ENCODE measurements at regions not wholly inside any gene's neighbourhood (a gene's known extent, or its start where the extent isn't known, plus 50 kb on each side); places are given as distances from the start of the nearest gene placed in this dataset.
"Not testable (repeated sequence)": the region's sequence is repeated elsewhere in the genome, so short reads cannot be mapped to it uniquely, and the experiment has no call there.

DNA sequence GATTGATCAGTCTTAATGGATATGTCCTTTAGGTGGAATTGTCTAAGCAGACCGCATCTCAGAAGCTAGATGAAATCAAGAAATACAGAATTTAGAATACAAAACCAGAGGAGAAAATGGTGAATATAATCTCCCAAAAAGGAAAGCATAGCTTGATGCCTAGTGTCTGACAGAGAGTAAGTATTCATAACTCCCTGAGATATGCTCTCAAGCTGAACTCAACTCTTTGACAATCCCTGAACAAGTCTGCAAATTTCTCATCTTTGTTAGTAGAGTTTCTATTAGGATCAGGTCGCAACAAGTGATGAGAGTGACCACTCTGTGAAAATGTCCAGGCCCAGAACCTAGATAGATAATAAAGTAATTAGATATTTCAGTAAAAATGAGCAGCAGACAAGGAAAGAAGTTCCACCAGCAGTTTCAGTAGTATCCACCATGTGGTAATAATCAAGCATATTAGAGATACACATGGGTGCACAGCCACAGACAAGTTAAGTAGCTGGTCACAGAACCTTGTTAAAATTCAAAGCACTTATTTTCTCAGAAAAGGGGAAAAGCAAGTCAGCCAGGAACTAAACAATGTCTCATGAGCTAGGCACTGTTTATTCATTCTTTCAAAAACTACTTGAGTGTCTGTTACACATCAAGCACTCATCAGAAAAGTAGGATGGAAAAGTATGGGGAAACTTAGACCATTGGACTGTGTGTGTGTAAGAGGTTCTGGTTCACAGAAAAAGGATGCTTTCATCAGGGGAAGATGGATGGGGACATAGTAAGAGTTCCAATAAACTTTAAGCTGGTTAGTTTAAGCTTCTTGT, 481.5 kb upstream of the TUSC1 start:
- Histone ChIP-seq H3K36me3 (replicated peaks; ENCODE audit: control insufficient read depth, insufficient read depth, low read length) (no peaks in the 10 kb centered on the region), H3K27me3 (ENCODE audit: control insufficient read depth, insufficient read depth, low read length) (no peaks in the 10 kb centered on the region), H3K4me3 (ENCODE audit: insufficient read depth, low read depth, low read length) (no peak overlapping the region)
- no peak for DNase-seq

DNA sequence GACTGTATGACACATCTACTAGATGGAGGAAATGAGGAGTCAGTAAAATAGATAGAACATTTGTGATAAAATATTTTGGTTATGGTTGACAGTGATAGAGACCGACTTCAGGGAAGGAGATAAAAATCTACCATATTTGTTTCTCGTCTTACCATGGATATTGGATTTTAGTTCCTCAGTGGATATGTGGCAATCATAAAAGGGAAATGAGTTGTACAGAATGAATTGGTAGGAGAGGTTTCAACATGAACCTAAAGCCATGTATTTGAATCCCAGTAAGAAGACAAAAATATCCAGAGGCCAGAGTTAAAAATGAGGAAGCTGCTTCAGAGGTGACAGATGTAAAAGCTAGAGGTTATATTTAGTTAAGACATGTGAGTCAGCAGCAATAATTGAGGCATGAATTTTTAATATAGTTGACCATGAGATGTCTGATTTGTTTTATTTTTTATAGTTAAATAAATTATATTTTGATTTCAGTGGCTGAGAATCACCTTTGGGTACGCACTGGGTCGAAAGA, 480.4 kb upstream of the TUSC1 start:
- Histone ChIP-seq H3K27me3 (ENCODE audit: control insufficient read depth, insufficient read depth, low read length) (no peaks in the 10 kb centered on the region), H3K36me3 (replicated peaks; ENCODE audit: control insufficient read depth, insufficient read depth, low read length) (no peaks in the 10 kb centered on the region), H3K4me3 (ENCODE audit: insufficient read depth, low read depth, low read length) (no peak overlapping the region)
- DNase-seq = no peak

- Histone ChIP-seq H3K4me3 (ENCODE audit: insufficient read depth, low read depth, low read length) (no peak overlapping the region), H3K36me3 (replicated peaks; ENCODE audit: control insufficient read depth, insufficient read depth, low read length) (no peaks in the 10 kb centered on the region), H3K27me3 (ENCODE audit: control insufficient read depth, insufficient read depth, low read length) (no peaks in the 10 kb centered on the region)
- no peak for DNase-seq
Observed at GRCh38 chr9:26157411-26157810, 479.2 kb upstream of the TUSC1 start.

GRCh38 chr9:26152350-26152749, 474.1 kb upstream of the TUSC1 start:
- Histone ChIP-seq H3K4me3 (ENCODE audit: insufficient read depth, low read depth, low read length) (no peak overlapping the region), H3K36me3 (replicated peaks; ENCODE audit: control insufficient read depth, insufficient read depth, low read length) (no peaks in the 10 kb centered on the region), H3K27me3 (ENCODE audit: control insufficient read depth, insufficient read depth, low read length) (no peaks in the 10 kb centered on the region)
- no peak for DNase-seq

GRCh38 chr9:26148128-26148527, 469.9 kb upstream of the TUSC1 start:
- H3K27me3 ChIP-seq (ENCODE audit: control insufficient read depth, insufficient read depth, low read length) = no peaks in the 10 kb centered on the region
- H3K36me3 ChIP-seq (replicated peaks; ENCODE audit: control insufficient read depth, insufficient read depth, low read length) = no peaks in the 10 kb centered on the region
- no peak for DNase-seq
- H3K4me3 ChIP-seq (ENCODE audit: insufficient read depth, low read depth, low read length) = no peak overlapping the region

- no peak for DNase-seq
- Histone ChIP-seq H3K27me3 (ENCODE audit: control insufficient read depth, insufficient read depth, low read length) (no peaks in the 10 kb centered on the region), H3K36me3 (replicated peaks; ENCODE audit: control insufficient read depth, insufficient read depth, low read length) (no peaks in the 10 kb centered on the region), H3K4me3 (ENCODE audit: insufficient read depth, low read depth, low read length) (no peak overlapping the region)
Observed at GRCh38 chr9:26145938-26146337, 467.7 kb upstream of the TUSC1 start.

- DNase-seq = no peak
- no peak overlapping the region for H3K4me3 ChIP-seq (ENCODE audit: insufficient read depth, low read depth, low read length)
- no peaks in the 10 kb centered on the region for H3K27me3 ChIP-seq (ENCODE audit: control insufficient read depth, insufficient read depth, low read length)
Observed at GRCh38 chr9:26142631-26143030, 464.4 kb upstream of the TUSC1 start.

DNA sequence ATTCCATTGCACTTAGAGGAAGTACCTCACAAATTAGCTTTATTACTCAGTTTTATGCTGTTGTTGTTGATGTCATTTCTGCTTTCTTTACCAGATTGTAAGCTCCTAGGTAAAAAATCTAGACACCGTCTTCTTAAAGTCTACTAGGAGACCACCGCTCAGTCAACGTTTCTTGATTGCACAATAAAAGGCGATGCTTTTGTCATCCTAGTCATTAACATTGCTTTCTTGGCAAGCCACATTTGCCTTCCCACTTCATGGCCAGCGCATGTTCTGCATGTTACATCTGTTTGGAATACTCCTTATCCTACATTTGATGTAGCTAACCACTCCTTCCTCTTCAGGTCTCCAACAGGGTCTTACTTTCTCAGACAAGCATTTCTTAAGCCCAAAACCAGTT, 464.0 kb upstream of the TUSC1 start:
- no peaks in the 10 kb centered on the region for H3K36me3 ChIP-seq (replicated peaks; ENCODE audit: control insufficient read depth, insufficient read depth, low read length)
- DNase-seq = no peak
- H3K27me3 ChIP-seq (ENCODE audit: control insufficient read depth, insufficient read depth, low read length) = no peaks in the 10 kb centered on the region
- H3K4me3 ChIP-seq (ENCODE audit: insufficient read depth, low read depth, low read length) = no peak overlapping the region

More at GRCh38 chr9:26142631-26143030, 464.4 kb upstream of the TUSC1 start:
- H3K36me3 ChIP-seq (replicated peaks; ENCODE audit: control insufficient read depth, insufficient read depth, low read length) = no peaks in the 10 kb centered on the region

- Histone ChIP-seq H3K36me3 (replicated peaks; ENCODE audit: control insufficient read depth, insufficient read depth, low read length) (no peaks in the 10 kb centered on the region), H3K4me3 (ENCODE audit: insufficient read depth, low read depth, low read length) (no peak overlapping the region), H3K27me3 (ENCODE audit: control insufficient read depth, insufficient read depth, low read length) (no peaks in the 10 kb centered on the region)
- no peak for DNase-seq
Observed at GRCh38 chr9:26133537-26133936, 455.3 kb upstream of the TUSC1 start.

DNA sequence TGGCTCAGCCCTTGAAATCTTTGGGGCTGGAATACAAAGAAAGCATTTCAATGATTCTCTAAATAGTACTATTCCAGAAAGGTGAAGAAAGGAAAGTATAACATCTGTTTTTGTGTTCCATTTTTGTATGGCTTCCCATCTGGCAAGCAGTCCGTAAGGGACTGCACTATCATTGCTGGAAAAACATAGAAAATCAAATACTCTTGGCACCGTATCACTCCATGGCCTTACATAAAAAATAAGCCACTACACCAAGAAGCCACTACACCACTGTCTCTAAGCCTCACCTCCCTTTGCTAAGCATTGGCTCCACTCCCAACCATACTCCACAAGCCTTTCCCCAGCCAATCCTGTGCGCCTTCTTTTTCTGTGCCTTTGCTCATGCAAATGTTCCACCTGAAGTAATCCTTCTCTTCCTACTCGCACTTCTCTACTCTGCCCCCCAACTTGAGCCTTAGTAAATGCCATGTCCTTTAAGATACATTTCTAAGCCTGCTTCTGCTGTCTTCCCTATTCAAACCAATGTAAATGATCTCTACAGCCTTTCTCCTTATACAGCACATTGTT, 454.6 kb upstream of the TUSC1 start:
- H3K27me3 ChIP-seq (ENCODE audit: control insufficient read depth, insufficient read depth, low read length) = no peaks in the 10 kb centered on the region
- H3K36me3 ChIP-seq (replicated peaks; ENCODE audit: control insufficient read depth, insufficient read depth, low read length) = no peaks in the 10 kb centered on the region
- H3K4me3 ChIP-seq (ENCODE audit: insufficient read depth, low read depth, low read length) = no peak overlapping the region
- DNase-seq = peak; percentile 4

- Histone ChIP-seq H3K27me3 (ENCODE audit: control insufficient read depth, insufficient read depth, low read length) (no peaks in the 10 kb centered on the region), H3K36me3 (replicated peaks; ENCODE audit: control insufficient read depth, insufficient read depth, low read length) (no peaks in the 10 kb centered on the region), H3K4me3 (ENCODE audit: insufficient read depth, low read depth, low read length) (no peak overlapping the region)
- no peak for DNase-seq
Observed at GRCh38 chr9:26131886-26132285, 453.6 kb upstream of the TUSC1 start.

DNA sequence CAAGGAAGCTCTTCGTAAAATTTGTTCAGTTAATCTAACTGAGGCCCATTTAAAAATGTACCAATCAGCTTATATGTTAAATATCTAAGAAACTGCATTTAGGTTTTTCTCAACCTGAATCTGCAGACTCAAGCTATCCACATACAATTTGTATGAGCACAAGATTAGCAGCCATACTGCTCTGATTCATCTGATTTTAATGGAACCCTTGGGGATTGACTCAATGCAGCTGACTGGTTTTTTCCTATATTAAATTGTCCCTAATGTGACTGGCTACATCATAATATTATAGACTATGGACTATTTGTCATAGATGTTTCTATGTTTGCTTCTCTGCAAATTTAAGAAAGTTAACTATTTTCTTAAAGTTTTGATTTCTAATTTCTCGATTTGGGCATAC, 451.0 kb upstream of the TUSC1 start:
- H3K27me3 ChIP-seq (ENCODE audit: control insufficient read depth, insufficient read depth, low read length) = no peaks in the 10 kb centered on the region
- no peak for DNase-seq

GRCh38 chr9:26125693-26126092, 447.4 kb upstream of the TUSC1 start:
- Histone ChIP-seq H3K4me3 (ENCODE audit: insufficient read depth, low read depth, low read length) (no peak overlapping the region), H3K27me3 (ENCODE audit: control insufficient read depth, insufficient read depth, low read length) (no peaks in the 10 kb centered on the region)
- DNase-seq = no peak

More for the DNA sequence above, 451.0 kb upstream of the TUSC1 start:
- no peaks in the 10 kb centered on the region for H3K36me3 ChIP-seq (replicated peaks; ENCODE audit: control insufficient read depth, insufficient read depth, low read length)
- no peak overlapping the region for H3K4me3 ChIP-seq (ENCODE audit: insufficient read depth, low read depth, low read length)

GRCh38 chr9:26116085-26116484, 437.8 kb upstream of the TUSC1 start:
- H3K27me3 ChIP-seq (ENCODE audit: control insufficient read depth, insufficient read depth, low read length); H3K36me3 ChIP-seq (replicated peaks; ENCODE audit: control insufficient read depth, insufficient read depth, low read length); H3K4me3 ChIP-seq (ENCODE audit: insufficient read depth, low read depth, low read length); DNase-seq: not testable (repeated sequence)

More at GRCh38 chr9:26125693-26126092, 447.4 kb upstream of the TUSC1 start:
- no peaks in the 10 kb centered on the region for H3K36me3 ChIP-seq (replicated peaks; ENCODE audit: control insufficient read depth, insufficient read depth, low read length)

GRCh38 chr9:26112724-26113123, 434.5 kb upstream of the TUSC1 start:
- no peak overlapping the region for H3K4me3 ChIP-seq (ENCODE audit: insufficient read depth, low read depth, low read length)
- no peaks in the 10 kb centered on the region for H3K27me3 ChIP-seq (ENCODE audit: control insufficient read depth, insufficient read depth, low read length)
- H3K36me3 ChIP-seq (replicated peaks; ENCODE audit: control insufficient read depth, insufficient read depth, low read length) = no peaks in the 10 kb centered on the region
- no peak for DNase-seq

All from H7 (cell line).